ENCODE measurements at regions not wholly inside any gene's neighbourhood (a gene's known extent, or its start where the extent isn't known, plus 50 kb on each side); places are given as distances from the start of the nearest gene placed in this dataset.
"Not testable (repeated sequence)": the region's sequence is repeated elsewhere in the genome, so short reads cannot be mapped to it uniquely, and the experiment has no call there.

DNA sequence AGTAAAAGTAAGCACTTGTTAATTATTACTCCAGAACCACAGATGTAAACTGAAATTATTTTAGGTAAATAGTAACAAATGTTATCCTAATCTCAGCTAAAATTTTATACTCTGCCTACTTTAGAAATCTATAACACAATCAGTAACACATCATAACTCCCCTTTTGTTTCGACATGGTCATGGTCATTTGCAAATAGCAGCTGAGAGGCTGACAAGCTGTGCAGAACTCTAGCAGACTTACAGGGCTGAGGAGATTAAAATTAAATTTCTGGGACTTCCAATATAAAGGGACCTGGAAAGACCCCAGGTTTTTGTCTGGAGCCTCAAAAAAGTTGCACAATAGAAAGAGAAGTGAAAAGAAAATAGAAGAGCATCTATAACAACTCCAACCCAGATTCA lies 88.8 kb downstream of the PRL start:
- no peak for DNase-seq (ENCODE audit: low read depth)

DNA sequence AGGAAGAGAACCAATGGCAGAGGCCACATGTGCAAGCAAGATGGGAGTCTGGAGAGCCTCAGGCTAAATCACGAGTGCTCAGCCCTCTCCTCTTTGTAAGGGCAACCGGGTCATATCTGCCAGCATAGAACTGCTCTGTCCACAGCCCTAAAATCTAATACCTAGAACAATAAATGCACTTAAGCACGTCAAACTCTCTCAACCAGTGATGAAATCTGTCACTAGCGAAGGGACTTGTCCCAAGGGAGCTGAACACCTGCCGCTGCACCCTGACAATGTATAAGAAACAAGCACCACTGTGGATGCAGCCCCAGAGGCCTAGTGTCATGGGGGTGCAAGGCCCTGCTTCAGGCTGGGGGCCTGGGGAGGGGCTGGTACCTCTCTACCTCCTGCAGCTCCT lies 82.5 kb downstream of the PRL start:
- DNase-seq (ENCODE audit: low read depth), result no peak

- DNase-seq (ENCODE audit: low read depth), result not testable (repeated sequence)
These were observed 81.4 kb downstream of the PRL start for GRCh38 chr6:22215474-22215873.

DNA sequence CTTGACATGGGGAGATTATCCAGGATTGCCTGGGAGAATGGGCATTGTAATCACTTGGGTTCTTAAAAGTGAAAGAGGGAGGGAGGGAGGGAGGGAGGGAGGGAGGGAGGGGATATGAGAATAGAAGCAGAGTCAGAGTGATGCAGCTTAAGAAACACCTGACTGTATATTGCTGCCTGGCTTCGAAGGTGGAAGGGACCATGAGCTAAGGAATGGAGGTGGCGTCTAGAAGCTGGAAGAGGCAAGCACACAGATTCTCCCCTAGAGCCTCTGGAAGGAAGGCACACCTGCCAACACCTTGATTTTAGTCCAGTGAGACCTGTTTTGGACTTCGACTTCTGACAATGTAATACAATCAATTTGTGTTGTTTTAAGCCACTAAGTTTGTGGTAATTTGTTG lies 78.4 kb downstream of the PRL start:
- DNase-seq (ENCODE audit: low read depth), result no peak

GRCh38 chr6:22219925-22220324 lies 76.9 kb downstream of the PRL start:
- no peak for DNase-seq (ENCODE audit: low read depth)

DNA sequence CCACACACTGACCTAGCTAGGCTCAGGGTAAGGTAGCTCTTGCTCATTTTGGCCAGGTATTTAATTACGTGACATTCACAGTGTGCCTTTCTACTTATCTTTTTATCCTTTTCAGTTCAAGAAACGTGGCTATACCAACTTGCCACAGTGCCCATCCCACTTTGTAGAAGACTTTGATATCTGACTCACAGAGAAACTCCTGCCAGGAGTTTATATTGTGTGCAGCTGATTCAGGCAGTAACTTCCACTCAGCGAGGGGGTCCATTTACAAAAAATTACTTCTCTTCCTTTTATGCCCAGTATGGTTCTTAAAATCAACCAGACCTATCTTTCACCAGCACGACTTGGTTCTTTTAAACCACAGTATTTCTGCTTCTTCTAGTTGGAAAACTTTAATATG lies 75.6 kb downstream of the PRL start:
- DNase-seq (ENCODE audit: low read depth), result no peak

DNA sequence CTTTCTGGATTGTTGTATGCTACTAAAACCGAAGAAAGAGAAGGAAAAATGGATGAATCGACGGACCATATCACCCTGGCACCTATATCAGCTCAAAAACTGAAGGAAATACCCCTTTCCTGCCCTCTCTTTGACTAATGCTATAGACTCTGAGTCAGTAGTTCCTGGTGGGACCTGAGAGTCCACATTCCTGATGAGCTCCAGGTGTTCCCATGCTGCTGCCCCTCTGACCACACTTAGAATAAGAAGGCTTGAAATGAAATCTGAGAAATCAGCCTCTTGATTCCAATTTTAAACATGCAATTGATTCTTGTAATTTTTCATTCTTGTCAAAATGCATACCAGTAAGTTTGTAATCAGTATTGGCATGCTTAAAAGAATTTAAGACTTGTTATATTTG lies 75.2 kb downstream of the PRL start:
- DNase-seq (ENCODE audit: low read depth), result no peak

GRCh38 chr6:22222469-22222868 lies 74.4 kb downstream of the PRL start:
- no peak for DNase-seq (ENCODE audit: low read depth)

DNA sequence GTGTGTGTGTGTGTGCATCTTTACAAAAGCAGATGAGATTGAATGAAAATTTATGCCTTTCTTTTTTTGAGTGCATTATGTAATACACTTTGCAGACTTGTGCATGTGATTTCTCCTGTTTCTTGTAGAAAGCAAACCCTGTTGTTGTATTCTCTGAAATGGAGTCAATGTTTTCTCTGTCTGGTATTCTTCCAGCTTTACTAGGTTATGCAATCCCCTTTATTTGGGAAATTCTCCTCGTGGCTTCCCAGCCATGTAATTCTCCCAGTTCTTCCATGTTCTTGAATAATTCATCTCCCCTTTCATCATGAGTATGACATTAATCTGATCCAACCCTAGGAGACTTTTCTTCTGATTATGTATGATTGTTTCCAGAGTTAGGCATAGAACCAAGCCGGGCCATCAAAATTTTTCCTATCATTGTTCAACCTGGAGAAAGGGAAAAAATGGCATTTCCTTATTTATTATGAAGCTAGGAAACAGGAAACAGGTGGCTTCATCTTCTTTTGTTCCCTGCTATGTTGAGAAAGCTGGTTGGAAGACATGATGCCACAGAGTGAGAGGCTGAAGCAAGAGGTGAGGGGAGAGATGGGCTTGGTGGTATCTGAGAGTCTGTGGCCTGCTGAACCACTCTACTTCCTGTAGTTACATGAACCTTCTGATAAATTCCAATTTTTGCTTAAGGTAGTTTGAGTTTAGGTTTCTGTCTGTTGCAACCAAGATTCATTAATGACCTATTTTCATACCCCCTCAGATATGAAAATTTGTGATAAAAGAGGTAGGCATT lies 68.8 kb downstream of the PRL start:
- DNase-seq (ENCODE audit: low read depth), result no peak

GRCh38 chr6:22231050-22231449 lies 65.8 kb downstream of the PRL start:
- no peak for DNase-seq (ENCODE audit: low read depth)

DNA sequence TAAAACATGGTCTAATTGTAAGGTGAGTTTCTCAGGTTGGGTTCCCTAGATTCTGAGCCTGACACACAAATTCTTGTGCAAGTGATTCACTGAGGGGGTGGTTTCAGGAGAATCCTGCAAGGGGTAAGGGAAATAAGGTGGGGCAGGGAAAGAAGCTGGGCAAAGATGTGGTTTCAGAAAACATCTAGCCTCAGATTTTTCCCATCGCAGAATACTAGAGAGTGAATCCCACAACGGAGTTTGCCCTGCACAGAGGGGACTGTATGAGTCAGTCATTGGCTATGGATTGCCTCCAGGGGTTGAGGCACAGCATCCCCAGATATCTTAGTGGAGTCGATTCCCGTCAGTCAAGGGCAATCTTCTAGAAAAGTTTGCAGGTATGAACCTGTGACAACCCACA lies 65.2 kb downstream of the PRL start:
- no peak for DNase-seq (ENCODE audit: low read depth)

GRCh38 chr6:22236626-22237414 lies 60.0 kb downstream of the PRL start:
- no peak for DNase-seq (ENCODE audit: low read depth)

Data from stimulated activated CD8-positive, alpha-beta memory T cell treated with anti-CD3 and anti-CD28 coated beads, Interleukin-12 subunit alpha, Interleukin-12 subunit beta, amount 100 ng/mL, for 4 hours (primary cell).